ENCODE measurements at regions not wholly inside any gene's neighbourhood (a gene's known extent, or its start where the extent isn't known, plus 50 kb on each side); places are given as distances from the start of the nearest gene placed in this dataset.

DNA sequence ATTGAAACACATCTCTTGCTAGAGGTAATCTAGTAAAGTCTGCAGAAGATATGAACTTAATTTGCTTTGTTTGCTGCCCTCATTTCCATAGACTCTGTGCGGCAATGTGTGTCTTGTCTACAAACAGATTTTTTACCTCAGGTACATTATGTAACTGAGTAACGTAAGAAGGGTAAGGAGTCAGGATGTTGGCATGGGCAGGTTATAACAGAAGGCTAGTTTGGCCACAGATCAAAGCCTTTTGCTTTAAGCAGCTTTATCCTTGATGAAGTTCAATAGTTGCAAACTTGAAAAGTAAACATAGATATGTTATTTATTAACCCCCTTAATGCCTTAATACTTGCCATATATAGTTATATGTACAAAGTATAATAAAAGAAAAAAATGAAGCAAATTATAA, 391.6 kb upstream of the FKBP1C start:
- H3K9me2 ChIP-seq: no peaks in the 10 kb centered on the region
- no peaks in the 10 kb centered on the region for H3F3A ChIP-seq (replicated peaks; ENCODE audit: insufficient read depth)
- CTCF ChIA-PET: no interaction called here
- POLR2A ChIA-PET: no interaction called here
- no peaks in the 10 kb centered on the region for H3K79me2 ChIP-seq (ENCODE audit: insufficient read depth)
- no peaks in the 10 kb centered on the region for H3K27me3 ChIP-seq (ENCODE audit: insufficient read depth)
- no peak overlapping the region for H3K4me3 ChIP-seq (ENCODE audit: low read depth in 2 of 2, low read length in 1 of 2)
- H3K4me1 ChIP-seq (ENCODE audit: control insufficient read depth in 1 of 2, insufficient read depth in 2 of 2, low read depth in 1 of 2, low read length in 1 of 2): no peaks in the 10 kb centered on the region
- no peak overlapping the region for H2AFZ ChIP-seq (ENCODE audit: low read depth)
- no peaks in the 10 kb centered on the region for H4K20me1 ChIP-seq (ENCODE audit: insufficient read depth)
- H3K36me3 ChIP-seq (replicated peaks in 1 of 2; ENCODE audit: control insufficient read depth in 1 of 2, insufficient read depth in 2 of 2, low read length in 1 of 2): no peaks in the 10 kb centered on the region
- 27% methylated on average over 2 of the region's 2 CpGs for WGBS (ENCODE audit: low lambda C conversion rate)
- no peak overlapping the region for H3K4me2 ChIP-seq
- TF ChIP-seq RCOR1 (IDR thresholded peaks at IDR 0.05; ENCODE audit: low read length): no peak
- TF ChIP-seq, protein P1, sequence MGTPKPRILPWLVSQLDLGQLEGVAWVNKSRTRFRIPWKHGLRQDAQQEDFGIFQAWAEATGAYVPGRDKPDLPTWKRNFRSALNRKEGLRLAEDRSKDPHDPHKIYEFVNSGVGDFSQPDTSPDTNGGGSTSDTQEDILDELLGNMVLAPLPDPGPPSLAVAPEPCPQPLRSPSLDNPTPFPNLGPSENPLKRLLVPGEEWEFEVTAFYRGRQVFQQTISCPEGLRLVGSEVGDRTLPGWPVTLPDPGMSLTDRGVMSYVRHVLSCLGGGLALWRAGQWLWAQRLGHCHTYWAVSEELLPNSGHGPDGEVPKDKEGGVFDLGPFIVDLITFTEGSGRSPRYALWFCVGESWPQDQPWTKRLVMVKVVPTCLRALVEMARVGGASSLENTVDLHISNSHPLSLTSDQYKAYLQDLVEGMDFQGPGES (IDR thresholded peaks at IDR 0.05; ENCODE audit: low read depth, low read length): no peak
- TF ChIP-seq TCF12 (IDR thresholded peaks at IDR 0.05): no peak
- TF ChIP-seq, protein P2, sequence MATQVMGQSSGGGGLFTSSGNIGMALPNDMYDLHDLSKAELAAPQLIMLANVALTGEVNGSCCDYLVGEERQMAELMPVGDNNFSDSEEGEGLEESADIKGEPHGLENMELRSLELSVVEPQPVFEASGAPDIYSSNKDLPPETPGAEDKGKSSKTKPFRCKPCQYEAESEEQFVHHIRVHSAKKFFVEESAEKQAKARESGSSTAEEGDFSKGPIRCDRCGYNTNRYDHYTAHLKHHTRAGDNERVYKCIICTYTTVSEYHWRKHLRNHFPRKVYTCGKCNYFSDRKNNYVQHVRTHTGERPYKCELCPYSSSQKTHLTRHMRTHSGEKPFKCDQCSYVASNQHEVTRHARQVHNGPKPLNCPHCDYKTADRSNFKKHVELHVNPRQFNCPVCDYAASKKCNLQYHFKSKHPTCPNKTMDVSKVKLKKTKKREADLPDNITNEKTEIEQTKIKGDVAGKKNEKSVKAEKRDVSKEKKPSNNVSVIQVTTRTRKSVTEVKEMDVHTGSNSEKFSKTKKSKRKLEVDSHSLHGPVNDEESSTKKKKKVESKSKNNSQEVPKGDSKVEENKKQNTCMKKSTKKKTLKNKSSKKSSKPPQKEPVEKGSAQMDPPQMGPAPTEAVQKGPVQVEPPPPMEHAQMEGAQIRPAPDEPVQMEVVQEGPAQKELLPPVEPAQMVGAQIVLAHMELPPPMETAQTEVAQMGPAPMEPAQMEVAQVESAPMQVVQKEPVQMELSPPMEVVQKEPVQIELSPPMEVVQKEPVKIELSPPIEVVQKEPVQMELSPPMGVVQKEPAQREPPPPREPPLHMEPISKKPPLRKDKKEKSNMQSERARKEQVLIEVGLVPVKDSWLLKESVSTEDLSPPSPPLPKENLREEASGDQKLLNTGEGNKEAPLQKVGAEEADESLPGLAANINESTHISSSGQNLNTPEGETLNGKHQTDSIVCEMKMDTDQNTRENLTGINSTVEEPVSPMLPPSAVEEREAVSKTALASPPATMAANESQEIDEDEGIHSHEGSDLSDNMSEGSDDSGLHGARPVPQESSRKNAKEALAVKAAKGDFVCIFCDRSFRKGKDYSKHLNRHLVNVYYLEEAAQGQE (IDR thresholded peaks at IDR 0.05; ENCODE audit: low read depth, low read length): no peak
- no peak for TF ChIP-seq GABPA (IDR thresholded peaks at IDR 0.05; ENCODE audit: low read depth)
- TF ChIP-seq, protein P3, sequence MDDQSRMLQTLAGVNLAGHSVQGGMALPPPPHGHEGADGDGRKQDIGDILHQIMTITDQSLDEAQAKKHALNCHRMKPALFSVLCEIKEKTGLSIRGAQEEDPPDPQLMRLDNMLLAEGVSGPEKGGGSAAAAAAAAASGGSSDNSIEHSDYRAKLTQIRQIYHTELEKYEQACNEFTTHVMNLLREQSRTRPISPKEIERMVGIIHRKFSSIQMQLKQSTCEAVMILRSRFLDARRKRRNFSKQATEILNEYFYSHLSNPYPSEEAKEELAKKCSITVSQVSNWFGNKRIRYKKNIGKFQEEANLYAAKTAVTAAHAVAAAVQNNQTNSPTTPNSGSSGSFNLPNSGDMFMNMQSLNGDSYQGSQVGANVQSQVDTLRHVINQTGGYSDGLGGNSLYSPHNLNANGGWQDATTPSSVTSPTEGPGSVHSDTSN (IDR thresholded peaks at IDR 0.05): no peak
- TF ChIP-seq RFX5 (IDR thresholded peaks at IDR 0.05; ENCODE audit: low read length): no peak
- TF ChIP-seq, protein P4, sequence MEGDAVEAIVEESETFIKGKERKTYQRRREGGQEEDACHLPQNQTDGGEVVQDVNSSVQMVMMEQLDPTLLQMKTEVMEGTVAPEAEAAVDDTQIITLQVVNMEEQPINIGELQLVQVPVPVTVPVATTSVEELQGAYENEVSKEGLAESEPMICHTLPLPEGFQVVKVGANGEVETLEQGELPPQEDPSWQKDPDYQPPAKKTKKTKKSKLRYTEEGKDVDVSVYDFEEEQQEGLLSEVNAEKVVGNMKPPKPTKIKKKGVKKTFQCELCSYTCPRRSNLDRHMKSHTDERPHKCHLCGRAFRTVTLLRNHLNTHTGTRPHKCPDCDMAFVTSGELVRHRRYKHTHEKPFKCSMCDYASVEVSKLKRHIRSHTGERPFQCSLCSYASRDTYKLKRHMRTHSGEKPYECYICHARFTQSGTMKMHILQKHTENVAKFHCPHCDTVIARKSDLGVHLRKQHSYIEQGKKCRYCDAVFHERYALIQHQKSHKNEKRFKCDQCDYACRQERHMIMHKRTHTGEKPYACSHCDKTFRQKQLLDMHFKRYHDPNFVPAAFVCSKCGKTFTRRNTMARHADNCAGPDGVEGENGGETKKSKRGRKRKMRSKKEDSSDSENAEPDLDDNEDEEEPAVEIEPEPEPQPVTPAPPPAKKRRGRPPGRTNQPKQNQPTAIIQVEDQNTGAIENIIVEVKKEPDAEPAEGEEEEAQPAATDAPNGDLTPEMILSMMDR (IDR thresholded peaks at IDR 0.05): no peak
- TF ChIP-seq YY1 (IDR thresholded peaks at IDR 0.05; ENCODE audit: low read depth): no peak
- no peak for TF ChIP-seq JUND (IDR thresholded peaks at IDR 0.05)
- no peak for TF ChIP-seq FOXM1 (IDR thresholded peaks at IDR 0.05; ENCODE audit: low read depth)
- TF ChIP-seq FOSL2 (IDR thresholded peaks at IDR 0.05; ENCODE audit: borderline replicate concordance, low read depth): no peak
- TF ChIP-seq SIN3A (IDR thresholded peaks at IDR 0.05; ENCODE audit: borderline replicate concordance, low read depth, low read length): no peak
- no peak for TF ChIP-seq RAD21 (IDR thresholded peaks at IDR 0.05; ENCODE audit: low read length)
- TF ChIP-seq, protein P5, sequence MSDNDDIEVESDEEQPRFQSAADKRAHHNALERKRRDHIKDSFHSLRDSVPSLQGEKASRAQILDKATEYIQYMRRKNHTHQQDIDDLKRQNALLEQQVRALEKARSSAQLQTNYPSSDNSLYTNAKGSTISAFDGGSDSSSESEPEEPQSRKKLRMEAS (IDR thresholded peaks at IDR 0.05; ENCODE audit: low read depth): no peak
- no peak for TF ChIP-seq NFIC (IDR thresholded peaks at IDR 0.05; ENCODE audit: borderline replicate concordance)
- no peak for TF ChIP-seq POLR2AphosphoS5 (IDR thresholded peaks at IDR 0.05; ENCODE audit: low read depth, low read length)
- no peak overlapping the region for H3K27ac ChIP-seq (ENCODE audit: low read depth in 2 of 2, low read length in 1 of 2)
- DNase-seq: no peak
- H3K9ac ChIP-seq: no peak overlapping the region
- H3K9me3 ChIP-seq: no peaks in the 10 kb centered on the region
